HG03439 (cell line): ENCODE measurements at regions not wholly inside any gene's neighbourhood (a gene's known extent, or its start where the extent isn't known, plus 50 kb on each side); places are given as distances from the start of the nearest gene placed in this dataset.
"Not testable (repeated sequence)": the region's sequence is repeated elsewhere in the genome, so short reads cannot be mapped to it uniquely, and the experiment has no call there.

Experiments
- ATAC-seq: cut with Tn5 transposase; IDR thresholded peaks from one replicate; pipeline ENCODE4 v1.9.1; 2021; ENCODE audit warnings: mild to moderate bottlenecking, moderate library complexity; ENCODE audit not compliant: unreplicated experiment

GRCh38 chr9:109973336-109973735, 193.3 kb downstream of the PALM2AKAP2 start:
- no peak for ATAC-seq

DNA sequence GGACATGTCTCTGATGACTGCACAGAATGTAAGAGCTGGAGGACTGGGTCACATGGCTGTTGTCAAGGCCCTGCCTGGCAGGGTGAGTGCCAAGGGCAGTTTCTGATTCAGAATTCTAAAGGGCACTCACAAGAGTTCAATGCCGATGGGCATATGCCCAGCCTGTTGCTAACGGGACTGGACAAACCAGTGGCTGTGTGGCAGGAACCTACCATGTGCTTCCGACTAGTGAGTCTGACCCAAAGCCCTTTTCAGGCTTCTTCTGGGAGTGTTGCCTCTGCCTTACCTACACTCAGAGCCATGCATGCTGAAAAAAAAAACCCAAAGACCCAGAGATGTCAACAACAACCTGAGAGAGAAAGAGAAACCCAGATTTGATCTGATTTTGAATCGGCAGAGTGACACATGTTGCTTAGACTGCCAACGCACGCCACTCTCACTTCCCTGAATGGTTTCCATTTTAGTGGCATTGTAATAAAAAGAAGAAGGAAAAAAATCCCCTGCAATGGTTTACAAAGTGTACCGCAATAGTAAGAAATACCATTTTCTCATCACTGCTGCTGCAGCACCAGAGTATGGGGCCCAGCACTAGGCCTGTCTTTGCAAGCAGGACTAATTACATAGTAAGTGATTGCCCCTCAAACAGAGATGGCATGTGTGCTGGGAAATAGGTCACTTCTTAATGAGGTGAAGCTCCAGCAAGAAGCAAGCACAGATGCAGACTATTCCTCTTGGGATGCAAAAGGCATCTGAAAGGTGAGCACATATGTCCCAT, 194.3 kb downstream of the PALM2AKAP2 start:
- peak; percentile 91 for ATAC-seq

DNA sequence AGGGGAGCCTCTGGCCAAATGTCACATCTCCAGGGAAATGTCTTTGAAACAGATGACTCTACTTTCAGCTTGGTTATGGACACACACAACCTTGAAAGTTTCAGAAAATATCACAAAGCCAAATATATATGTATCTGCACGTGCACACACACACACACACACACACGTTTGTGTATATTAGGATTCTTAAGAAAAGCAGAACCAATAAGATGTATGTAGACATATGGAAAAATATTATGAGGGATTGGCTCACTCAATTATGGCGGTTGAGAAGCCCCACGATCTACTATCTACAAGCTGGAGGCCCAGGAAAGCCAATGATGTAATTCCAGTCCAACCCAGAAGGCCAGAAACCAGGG, 194.9 kb downstream of the PALM2AKAP2 start:
- ATAC-seq = no peak

- no peak for ATAC-seq
Observed at GRCh38 chr9:109975574-109976295, 195.7 kb downstream of the PALM2AKAP2 start.

DNA sequence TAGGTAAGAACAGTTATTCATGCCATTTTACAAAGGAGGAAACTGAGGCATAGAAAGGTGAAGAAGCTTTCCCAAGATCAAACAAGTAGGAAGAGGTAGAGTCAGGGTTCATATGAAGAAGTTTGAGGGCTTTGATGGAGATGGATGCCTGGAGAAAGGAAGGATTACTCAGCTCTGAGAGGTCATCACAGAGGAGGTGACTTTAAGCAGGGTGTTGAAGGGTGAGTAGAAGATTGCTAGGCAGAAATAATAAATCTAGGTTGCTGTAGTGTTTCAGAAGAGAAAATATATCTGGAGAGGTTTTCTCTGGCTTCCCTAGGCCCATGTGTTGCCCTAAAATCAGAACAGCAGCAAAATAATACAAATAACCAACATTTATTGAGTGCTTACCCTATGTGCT, 196.3 kb downstream of the PALM2AKAP2 start:
- ATAC-seq = no peak

- no peak for ATAC-seq
Observed at GRCh38 chr9:109977521-109977920, 197.5 kb downstream of the PALM2AKAP2 start.

- no peak for ATAC-seq
Observed at GRCh38 chr9:109981091-109981490, 201.1 kb downstream of the PALM2AKAP2 start.

DNA sequence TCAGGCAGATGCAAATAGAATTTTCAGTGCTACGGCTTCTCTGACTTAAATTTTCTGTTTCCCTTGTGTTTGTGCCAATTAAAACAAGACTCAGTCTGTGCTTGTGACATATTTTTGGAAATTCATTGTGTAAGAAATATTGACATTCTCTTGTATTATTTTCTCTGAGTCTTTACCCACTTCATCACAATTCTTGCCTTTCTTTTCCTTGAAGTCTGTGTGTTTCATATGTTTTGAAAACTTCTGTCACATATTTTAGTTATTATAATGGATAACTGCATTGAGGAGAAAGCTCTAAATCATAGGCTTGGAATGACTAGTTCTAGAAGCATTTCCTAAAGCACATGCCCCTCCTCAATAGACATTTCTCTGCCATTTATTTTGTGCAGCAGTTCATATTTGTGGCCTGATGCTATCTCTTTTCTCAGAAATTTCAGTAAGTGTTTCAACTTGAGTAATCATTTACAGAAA, 206.6 kb downstream of the PALM2AKAP2 start:
- ATAC-seq = no peak

GRCh38 chr9:109989296-109989695, 209.3 kb downstream of the PALM2AKAP2 start:
- ATAC-seq = no peak

DNA sequence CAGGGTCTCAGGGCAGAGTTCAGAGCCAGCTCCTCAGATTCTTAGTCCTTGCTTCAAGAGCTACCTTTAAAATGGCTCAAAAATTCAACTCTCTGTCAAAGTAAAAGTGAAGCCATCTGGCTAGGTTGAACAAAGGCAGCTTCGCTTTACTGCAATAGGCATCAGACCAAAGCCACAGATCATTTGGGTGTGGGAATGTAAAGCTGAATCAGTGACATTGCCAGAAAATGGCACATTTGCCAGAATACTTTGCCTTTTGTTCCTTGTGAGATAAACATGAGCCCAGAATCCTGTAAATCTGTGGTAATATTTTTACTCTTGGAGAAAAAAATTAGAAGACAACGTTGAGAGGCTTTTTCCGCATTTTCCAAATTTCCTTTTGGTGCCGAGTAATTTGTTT, 210.5 kb downstream of the PALM2AKAP2 start:
- ATAC-seq = no peak

GRCh38 chr9:109992293-109992692, 212.3 kb downstream of the PALM2AKAP2 start:
- no peak for ATAC-seq

- no peak for ATAC-seq
Observed at GRCh38 chr9:109993250-109993978, 213.4 kb downstream of the PALM2AKAP2 start.

DNA sequence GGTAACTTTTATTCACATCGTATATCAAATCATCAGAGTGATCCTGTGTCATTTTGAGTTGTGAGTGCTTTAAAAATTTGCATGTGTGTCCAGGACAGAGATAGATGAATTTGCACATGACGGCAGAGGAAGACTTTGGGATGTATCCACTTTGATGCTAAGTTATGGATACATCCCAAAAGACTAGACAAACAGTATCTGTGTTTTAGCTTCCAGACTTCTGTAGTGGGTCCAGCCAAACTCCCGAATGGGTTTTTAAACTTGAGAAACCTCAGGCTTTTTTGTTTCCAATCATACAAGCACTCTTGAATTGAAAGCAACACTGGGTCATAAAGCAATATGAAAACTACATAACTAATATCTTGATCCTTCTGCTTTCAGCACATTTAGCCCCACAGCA, 213.8 kb downstream of the C9orf152 start:
- ATAC-seq = no peak

- ATAC-seq = no peak
Observed at GRCh38 chr9:109996936-109997580, 210.9 kb downstream of the C9orf152 start.

- no peak for ATAC-seq
Observed at GRCh38 chr9:109997682-109998081, 210.3 kb downstream of the C9orf152 start.

DNA sequence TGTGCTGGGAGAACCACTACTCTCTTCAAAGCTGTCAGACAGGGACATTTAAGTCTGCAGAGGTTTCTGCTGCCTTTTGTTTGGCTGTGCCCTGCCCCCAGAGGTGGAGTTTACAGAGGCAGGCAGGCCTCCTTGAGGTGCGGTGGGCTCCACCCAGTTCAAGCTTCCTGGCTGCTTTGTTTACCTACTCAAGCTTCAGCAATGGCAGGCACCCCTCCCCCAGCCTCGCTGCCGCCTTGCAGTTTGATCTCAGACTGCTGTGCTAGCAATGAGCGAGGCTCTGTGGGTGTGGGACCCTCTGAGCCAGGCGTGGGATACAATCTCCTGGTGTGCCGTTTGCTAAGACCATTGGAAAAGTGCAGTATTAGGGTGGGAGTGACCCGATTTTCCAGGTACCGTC, 202.4 kb downstream of the C9orf152 start:
- not testable (repeated sequence) for ATAC-seq

GRCh38 chr9:110006657-110007056, 201.3 kb downstream of the C9orf152 start:
- no peak for ATAC-seq

DNA sequence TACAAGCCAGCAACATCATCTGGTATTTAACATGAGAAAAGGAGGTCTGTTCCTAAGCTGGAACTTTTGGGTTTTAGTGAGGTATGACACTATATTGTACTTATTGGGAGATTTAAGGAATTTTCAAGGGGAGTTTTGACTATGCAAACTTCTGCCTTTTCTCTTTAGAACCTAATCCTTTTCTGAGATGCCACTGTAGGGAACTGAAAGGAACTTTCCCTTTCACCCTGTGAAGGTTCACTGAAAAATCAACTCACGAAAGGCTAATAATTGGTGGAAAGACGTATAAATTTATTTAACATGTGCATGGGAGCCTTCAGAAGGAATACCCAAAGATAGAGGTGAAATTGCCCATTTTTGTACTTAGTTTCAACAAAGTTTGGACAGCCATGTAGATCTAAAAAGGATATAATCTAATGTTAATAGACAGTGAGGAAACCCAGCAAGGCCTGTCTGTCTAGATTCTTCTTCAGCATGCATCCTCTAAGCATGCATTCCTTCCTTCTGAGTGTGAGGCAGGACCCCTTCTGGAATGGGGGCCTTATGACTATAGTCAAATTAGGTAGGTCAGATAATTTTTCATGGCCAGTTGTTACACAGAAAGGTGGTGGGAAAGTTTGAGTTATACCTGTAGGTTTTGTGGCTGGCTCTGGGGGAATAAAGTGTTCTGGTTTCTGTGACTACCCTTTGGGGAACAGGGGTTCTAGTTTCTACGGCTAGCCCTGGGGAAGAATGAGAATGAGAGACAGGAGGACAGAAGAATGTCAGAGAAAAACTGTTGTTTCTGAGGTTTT, 200.3 kb downstream of the C9orf152 start:
- peak; percentile 67 for ATAC-seq

DNA sequence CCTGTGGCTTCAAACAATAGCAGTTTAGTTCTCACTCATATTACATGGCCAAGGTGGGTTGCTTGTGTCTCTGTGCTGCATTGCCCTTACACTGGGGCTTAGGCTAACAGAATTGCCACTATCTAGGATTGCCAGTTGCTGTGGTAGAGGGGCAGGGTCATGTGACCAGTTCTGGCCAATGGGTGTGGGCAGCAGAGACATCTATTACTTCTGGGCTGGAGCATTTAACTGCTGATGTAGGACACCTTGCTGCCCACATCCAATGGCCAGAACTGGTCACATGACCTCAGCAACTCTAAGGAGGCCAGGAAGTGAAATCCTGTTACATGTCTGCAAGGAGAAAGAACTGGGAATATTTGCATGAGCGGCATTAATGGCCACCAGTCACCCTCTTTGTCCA, 199.3 kb downstream of the C9orf152 start:
- ATAC-seq = no peak

- ATAC-seq = no peak
Observed at GRCh38 chr9:110011628-110012320, 196.2 kb downstream of the C9orf152 start.
